HEK293 (cell line): ENCODE measurements at regions not wholly inside any gene's neighbourhood (a gene's known extent, or its start where the extent isn't known, plus 50 kb on each side); places are given as distances from the start of the nearest gene placed in this dataset.
"Not testable (repeated sequence)": the region's sequence is repeated elsewhere in the genome, so short reads cannot be mapped to it uniquely, and the experiment has no call there.

Experiments
- CTCF ChIA-PET: fragments of 350-600 bp; formaldehyde crosslinking; extraction: SDS; loops from one replicate; lab custom pipeline; 2021; ENCODE audit warnings: antibody characterized with exemption; lab: Yijun Ruan, JAX
- POLR2A ChIA-PET: fragments of 300-600 bp; formaldehyde crosslinking; extraction: SDS; loops from one replicate; lab custom pipeline; 2020; ENCODE audit warnings: antibody characterized with exemption, inconsistent platforms; lab: Yijun Ruan, JAX
- H3K27ac ChIP-seq: fragments of 200-500 bp; sonication (Bioruptor generic); 2 replicates; pipeline ENCODE4 v1.5.1; 2014; ENCODE audit warnings: low read depth, low read length, control low read depth, inconsistent platforms; ENCODE audit errors: extremely low read depth
- H3K36me3 ChIP-seq, 2 experiments: fragments of 200-500 bp in 1 of 2; sonication (Bioruptor generic) in 1 of 2; 1 replicate in 1 of 2; 2 replicates in 1 of 2; pipeline ENCODE4 v1.5.1; 2014 to 2017; ENCODE audit warnings: inconsistent platforms in 2 of 2, low read length in 2 of 2; ENCODE audit not compliant: control insufficient read depth in 2 of 2, insufficient read depth in 1 of 2
- H3K4me1 ChIP-seq: fragments of 200-500 bp; sonication (Bioruptor generic); 2 replicates; pipeline ENCODE4 v1.5.1; 2014; ENCODE audit warnings: mild to moderate bottlenecking, low read length, inconsistent platforms; ENCODE audit not compliant: control insufficient read depth, insufficient read depth
- H3K4me3 ChIP-seq: 2 replicates; pipeline ENCODE4 v1.5.1; 2011; ENCODE audit warnings: low read depth, mild to moderate bottlenecking, control low read depth, low read length, moderate library complexity
- H3K9me3 ChIP-seq: fragments of 200-500 bp; sonication (Bioruptor generic); 2 replicates; pipeline ENCODE4 v1.5.1; 2014; ENCODE audit warnings: low read depth, low read length, inconsistent platforms; ENCODE audit not compliant: control insufficient read depth, insufficient read depth
- GLIS2 ChIP-seq: fragments of 450-650 bp; formaldehyde crosslinking; IDR thresholded peaks from 2 replicates; pipeline ENCODE4 v1.5.1; 2016; ENCODE audit warnings: missing biosample characterization, missing genetic modification characterization
- MZF1 ChIP-seq: fragments of 450-650 bp; formaldehyde crosslinking; IDR thresholded peaks from 2 replicates; pipeline ENCODE4 v1.5.1; 2017; ENCODE audit warnings: missing biosample characterization, missing genetic modification characterization, borderline replicate concordance
- SETDB1 ChIP-seq: IDR thresholded peaks from one replicate; pipeline ENCODE4 v1.6.1; 2017; ENCODE audit warnings: mild to moderate bottlenecking, low read length, moderate library complexity, mixed read lengths; ENCODE audit not compliant: insufficient read length
- TCF7L2 ChIP-seq: IDR thresholded peaks from 2 replicates; pipeline ENCODE4 v1.6.1; 2011; ENCODE audit warnings: low read depth, mild to moderate bottlenecking, inconsistent platforms, low read length, moderate library complexity, borderline replicate concordance
- YY2 ChIP-seq: fragments of 450-650 bp; formaldehyde crosslinking; IDR thresholded peaks from 2 replicates; pipeline ENCODE4 v1.5.1; 2016; ENCODE audit warnings: missing biosample characterization, missing genetic modification characterization
- ZNF132 ChIP-seq: fragments of 450-650 bp; formaldehyde crosslinking; IDR thresholded peaks from 2 replicates; pipeline ENCODE4 v1.5.1; 2017; ENCODE audit warnings: missing biosample characterization, missing genetic modification characterization, borderline replicate concordance
- ZNF146 ChIP-seq: fragments of 450-650 bp; formaldehyde crosslinking; IDR thresholded peaks from 2 replicates; pipeline ENCODE4 v1.5.1; 2016; ENCODE audit warnings: missing biosample characterization, missing genetic modification characterization
- ZNF16 ChIP-seq: fragments of 450-650 bp; formaldehyde crosslinking; IDR thresholded peaks from 2 replicates; pipeline ENCODE4 v1.5.1; 2016; ENCODE audit warnings: low read depth, missing biosample characterization, missing genetic modification characterization
- ZNF221 ChIP-seq: fragments of 450-650 bp; formaldehyde crosslinking; IDR thresholded peaks from 2 replicates; pipeline ENCODE4 v1.5.1; 2017; ENCODE audit warnings: missing biosample characterization, missing genetic modification characterization, borderline replicate concordance
- ZNF266 ChIP-seq: fragments of 450-650 bp; formaldehyde crosslinking; IDR thresholded peaks from 2 replicates; pipeline ENCODE4 v1.5.1; 2016; ENCODE audit warnings: missing biosample characterization, missing genetic modification characterization, low read depth
- ZNF366 ChIP-seq: fragments of 450-650 bp; formaldehyde crosslinking; conservative IDR thresholded peaks from 2 replicates; pipeline ENCODE4 v1.5.1; 2016; ENCODE audit warnings: missing biosample characterization, missing genetic modification characterization
- ZNF394 ChIP-seq: fragments of 450-650 bp; formaldehyde crosslinking; IDR thresholded peaks from 2 replicates; pipeline ENCODE4 v1.5.1; 2016; ENCODE audit warnings: missing biosample characterization, missing genetic modification characterization, mild to moderate bottlenecking, moderate library complexity, borderline replicate concordance
- TF ChIP-seq, protein P1 (sequence below): fragments of 450-650 bp; formaldehyde crosslinking; IDR thresholded peaks from 2 replicates; pipeline ENCODE4 v1.5.1; 2016; ENCODE audit warnings: missing biosample characterization, missing genetic modification characterization
- TF ChIP-seq, protein P2 (sequence below): fragments of 450-650 bp; formaldehyde crosslinking; IDR thresholded peaks from 2 replicates; pipeline ENCODE4 v1.5.1; 2016; ENCODE audit warnings: missing biosample characterization, missing genetic modification characterization
- TF ChIP-seq, protein P3 (sequence below): fragments of 450-650 bp; formaldehyde crosslinking; IDR thresholded peaks from 2 replicates; pipeline ENCODE4 v1.5.1; 2017; ENCODE audit warnings: missing biosample characterization, missing genetic modification characterization
- TF ChIP-seq, protein P4 (sequence below): fragments of 450-650 bp; formaldehyde crosslinking; IDR thresholded peaks from 2 replicates; pipeline ENCODE4 v1.5.1; 2016; ENCODE audit warnings: missing biosample characterization, missing genetic modification characterization

DNA sequence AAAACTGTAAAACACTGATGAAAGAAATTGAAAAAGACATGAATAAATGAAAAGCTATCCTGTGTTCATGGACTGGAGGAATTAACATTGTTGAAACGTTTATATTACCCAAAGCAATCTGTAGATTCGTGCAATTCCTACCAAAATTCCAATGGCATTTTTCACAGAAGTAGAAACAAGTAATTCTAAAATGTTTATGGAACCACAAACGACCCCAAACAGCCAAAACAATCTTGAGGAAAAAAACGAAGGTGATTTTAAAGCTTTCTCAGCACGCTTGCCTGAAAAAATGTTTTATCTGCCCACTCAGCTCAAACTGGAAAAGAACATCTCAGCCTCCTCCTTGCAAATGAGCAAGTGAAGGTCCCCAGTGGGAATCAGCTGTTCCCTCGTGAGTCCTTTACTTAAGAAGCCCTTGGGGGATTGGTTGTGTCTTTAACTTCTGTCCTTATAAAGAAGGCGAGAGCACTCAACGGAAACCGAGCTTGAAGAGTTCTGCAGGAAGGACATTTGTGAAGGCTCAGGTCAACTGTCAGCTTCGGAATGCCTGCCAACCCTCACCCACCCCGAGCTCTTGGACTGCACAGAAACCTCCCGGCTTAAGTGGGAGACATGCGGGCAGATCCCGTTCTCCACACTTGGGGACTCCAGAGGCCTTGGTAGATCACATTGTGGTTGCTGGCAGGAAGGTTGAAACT is 256.0 kb upstream of the IRS2 start (continued):
- TF ChIP-seq ZNF394 (tag by site-specific recombination) (no peak), ZNF266 (tag by site-specific recombination) (no peak), SETDB1 (no peak), MZF1 (tag by site-specific recombination) (no peak)
- TF ChIP-seq, protein P1, sequence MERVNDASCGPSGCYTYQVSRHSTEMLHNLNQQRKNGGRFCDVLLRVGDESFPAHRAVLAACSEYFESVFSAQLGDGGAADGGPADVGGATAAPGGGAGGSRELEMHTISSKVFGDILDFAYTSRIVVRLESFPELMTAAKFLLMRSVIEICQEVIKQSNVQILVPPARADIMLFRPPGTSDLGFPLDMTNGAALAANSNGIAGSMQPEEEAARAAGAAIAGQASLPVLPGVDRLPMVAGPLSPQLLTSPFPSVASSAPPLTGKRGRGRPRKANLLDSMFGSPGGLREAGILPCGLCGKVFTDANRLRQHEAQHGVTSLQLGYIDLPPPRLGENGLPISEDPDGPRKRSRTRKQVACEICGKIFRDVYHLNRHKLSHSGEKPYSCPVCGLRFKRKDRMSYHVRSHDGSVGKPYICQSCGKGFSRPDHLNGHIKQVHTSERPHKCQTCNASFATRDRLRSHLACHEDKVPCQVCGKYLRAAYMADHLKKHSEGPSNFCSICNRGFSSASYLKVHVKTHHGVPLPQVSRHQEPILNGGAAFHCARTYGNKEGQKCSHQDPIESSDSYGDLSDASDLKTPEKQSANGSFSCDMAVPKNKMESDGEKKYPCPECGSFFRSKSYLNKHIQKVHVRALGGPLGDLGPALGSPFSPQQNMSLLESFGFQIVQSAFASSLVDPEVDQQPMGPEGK (tag by site-specific recombination), result no peak
- TF ChIP-seq, protein P2, sequence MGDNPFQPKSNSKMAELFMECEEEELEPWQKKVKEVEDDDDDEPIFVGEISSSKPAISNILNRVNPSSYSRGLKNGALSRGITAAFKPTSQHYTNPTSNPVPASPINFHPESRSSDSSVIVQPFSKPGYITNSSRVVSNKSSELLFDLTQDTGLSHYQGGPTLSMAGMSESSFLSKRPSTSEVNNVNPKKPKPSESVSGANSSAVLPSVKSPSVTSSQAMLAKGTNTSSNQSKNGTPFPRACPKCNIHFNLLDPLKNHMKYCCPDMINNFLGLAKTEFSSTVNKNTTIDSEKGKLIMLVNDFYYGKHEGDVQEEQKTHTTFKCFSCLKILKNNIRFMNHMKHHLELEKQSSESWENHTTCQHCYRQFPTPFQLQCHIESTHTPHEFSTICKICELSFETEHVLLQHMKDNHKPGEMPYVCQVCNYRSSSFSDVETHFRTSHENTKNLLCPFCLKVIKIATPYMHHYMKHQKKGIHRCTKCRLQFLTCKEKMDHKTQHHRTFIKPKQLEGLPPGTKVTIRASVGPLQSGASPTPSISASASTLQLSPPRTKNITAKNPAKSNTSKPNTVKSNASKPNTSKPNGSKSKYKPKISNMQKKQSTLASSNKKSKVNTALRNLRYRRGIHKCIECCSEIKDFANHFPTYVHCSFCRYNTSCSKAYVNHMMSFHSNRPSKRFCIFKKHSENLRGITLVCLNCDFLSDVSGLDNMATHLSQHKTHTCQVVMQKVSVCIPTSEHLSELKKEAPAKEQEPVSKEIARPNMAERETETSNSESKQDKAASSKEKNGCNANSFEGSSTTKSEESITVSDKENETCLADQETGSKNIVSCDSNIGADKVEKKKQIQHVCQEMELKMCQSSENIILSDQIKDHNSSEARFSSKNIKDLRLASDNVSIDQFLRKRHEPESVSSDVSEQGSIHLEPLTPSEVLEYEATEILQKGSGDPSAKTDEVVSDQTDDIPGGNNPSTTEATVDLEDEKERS (tag by site-specific recombination), result no peak
- TF ChIP-seq, protein P3, sequence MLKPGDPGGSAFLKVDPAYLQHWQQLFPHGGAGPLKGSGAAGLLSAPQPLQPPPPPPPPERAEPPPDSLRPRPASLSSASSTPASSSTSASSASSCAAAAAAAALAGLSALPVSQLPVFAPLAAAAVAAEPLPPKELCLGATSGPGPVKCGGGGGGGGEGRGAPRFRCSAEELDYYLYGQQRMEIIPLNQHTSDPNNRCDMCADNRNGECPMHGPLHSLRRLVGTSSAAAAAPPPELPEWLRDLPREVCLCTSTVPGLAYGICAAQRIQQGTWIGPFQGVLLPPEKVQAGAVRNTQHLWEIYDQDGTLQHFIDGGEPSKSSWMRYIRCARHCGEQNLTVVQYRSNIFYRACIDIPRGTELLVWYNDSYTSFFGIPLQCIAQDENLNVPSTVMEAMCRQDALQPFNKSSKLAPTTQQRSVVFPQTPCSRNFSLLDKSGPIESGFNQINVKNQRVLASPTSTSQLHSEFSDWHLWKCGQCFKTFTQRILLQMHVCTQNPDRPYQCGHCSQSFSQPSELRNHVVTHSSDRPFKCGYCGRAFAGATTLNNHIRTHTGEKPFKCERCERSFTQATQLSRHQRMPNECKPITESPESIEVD (tag by site-specific recombination), result no peak

DNA sequence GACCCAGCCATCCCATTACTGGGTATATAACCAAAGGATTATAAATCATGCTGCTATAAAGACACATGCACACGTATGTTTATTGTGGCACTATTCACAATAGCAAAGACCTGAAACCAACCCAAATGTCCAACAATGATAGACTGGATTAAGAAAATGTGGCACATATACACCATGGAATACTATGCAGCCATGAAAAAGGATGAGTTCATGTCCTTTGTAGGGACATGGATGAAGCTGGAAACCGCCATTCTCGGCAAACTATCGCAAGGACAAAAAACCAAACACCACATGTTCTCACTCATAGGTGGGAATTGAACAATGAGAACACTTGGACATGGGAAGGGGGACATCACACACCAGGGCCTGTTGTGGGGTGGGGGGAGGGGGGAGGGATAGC is 255.3 kb upstream of the IRS2 start:
- H3K36me3 ChIP-seq, H3K27ac ChIP-seq, H3K9me3 ChIP-seq, CTCF ChIA-PET, H3K4me1 ChIP-seq, POLR2A ChIA-PET: not testable (repeated sequence)
- TF ChIP-seq, protein P2 (tag by site-specific recombination), result 0 out of 2 replicates have a peak, but pooled peaks have one; percentile 51
- TF ChIP-seq ZNF146 (tag by site-specific recombination), result peak; percentile 89
- TF ChIP-seq, all 188 proteins: peak for 2; not testable (repeated sequence) for 186
- not testable (repeated sequence) for H3K4me3 ChIP-seq

DNA sequence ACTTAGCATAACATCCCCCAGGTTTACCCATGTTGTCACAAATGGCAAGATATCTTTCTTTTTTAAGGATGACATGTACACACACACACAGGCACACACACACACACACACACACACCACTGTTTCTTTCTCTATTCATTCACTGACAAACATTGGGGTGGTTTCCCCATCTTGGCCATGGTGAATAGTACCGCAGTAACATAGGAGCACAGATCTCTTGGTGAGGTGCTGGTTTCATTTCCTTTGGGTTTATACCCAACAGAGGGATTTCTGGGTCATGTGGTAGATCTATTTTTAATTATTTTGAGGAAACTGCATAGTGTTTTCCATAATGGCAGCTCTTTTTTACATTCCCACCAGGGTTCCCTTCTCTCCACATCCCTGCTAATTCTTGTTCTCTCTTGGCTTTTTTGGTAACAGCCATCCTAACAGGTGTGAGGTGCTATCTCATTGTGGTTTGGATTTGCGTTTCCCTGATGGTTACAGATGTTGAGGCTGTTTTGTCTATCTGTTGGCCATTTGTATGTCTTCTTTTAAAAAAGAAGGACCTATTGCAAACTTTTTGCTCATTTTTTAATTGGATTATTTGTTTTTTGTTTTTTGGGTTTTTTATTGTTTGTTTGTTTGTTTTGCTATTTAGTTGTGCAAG is 251.7 kb upstream of the IRS2 start:
- Histone ChIP-seq H3K4me1 (no peaks in the 10 kb centered on the region), H3K27ac (no peak overlapping the region), H3K9me3 (no peaks in the 10 kb centered on the region), H3K4me3 (no peak overlapping the region), H3K36me3 (no peaks in the 10 kb centered on the region)
- CTCF ChIA-PET, result no interaction called here
- POLR2A ChIA-PET, result no interaction called here
- TF ChIP-seq YY2 (tag by site-specific recombination), result no peak
- TF ChIP-seq ZNF366, result no peak
- TF ChIP-seq, protein P4, sequence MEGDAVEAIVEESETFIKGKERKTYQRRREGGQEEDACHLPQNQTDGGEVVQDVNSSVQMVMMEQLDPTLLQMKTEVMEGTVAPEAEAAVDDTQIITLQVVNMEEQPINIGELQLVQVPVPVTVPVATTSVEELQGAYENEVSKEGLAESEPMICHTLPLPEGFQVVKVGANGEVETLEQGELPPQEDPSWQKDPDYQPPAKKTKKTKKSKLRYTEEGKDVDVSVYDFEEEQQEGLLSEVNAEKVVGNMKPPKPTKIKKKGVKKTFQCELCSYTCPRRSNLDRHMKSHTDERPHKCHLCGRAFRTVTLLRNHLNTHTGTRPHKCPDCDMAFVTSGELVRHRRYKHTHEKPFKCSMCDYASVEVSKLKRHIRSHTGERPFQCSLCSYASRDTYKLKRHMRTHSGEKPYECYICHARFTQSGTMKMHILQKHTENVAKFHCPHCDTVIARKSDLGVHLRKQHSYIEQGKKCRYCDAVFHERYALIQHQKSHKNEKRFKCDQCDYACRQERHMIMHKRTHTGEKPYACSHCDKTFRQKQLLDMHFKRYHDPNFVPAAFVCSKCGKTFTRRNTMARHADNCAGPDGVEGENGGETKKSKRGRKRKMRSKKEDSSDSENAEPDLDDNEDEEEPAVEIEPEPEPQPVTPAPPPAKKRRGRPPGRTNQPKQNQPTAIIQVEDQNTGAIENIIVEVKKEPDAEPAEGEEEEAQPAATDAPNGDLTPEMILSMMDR (tag by site-specific recombination), result no peak
- TF ChIP-seq TCF7L2, result no peak
- TF ChIP-seq GLIS2 (tag by site-specific recombination), result no peak
- no peak for TF ChIP-seq ZNF132 (tag by site-specific recombination)
- no peak for TF ChIP-seq ZNF16 (tag by site-specific recombination)
- no peak for TF ChIP-seq ZNF221
